H1 (cell line): ENCODE measurements at regions not wholly inside any gene's neighbourhood (a gene's known extent, or its start where the extent isn't known, plus 50 kb on each side); places are given as distances from the start of the nearest gene placed in this dataset.

Experiments used
- CTCF ChIA-PET: fragments of 300-600 bp; sonication (Branson Sonifier 250); formaldehyde crosslinking; loops from one replicate; lab custom pipeline; 2021; ENCODE audit not compliant: partially characterized antibody; lab: Charles Lee
- POLR2A ChIA-PET: fragments of 300-600 bp; sonication (Branson Sonifier 250); formaldehyde crosslinking; loops from one replicate; lab custom pipeline; 2021; ENCODE audit warnings: inconsistent platforms; ENCODE audit not compliant: partially characterized antibody; lab: Charles Lee
- DNase-seq, 2 experiments: peaks; one replicate each; pipeline versions ENCODE4 v3.0.0 to v3.0.0-alpha.2; 2010 to 2022; ENCODE audit warnings: low spot score in 2 of 2, low read depth in 1 of 2, mixed read lengths in 1 of 2
- FAIRE-seq: peaks from 2 replicates; lab custom pipeline; 2011; peaks lifted over from hg19 to GRCh38; lab: Jason Lieb, UNC
- H2AFZ ChIP-seq: 2 replicates; pipeline ENCODE4 v1.8.1; 2012; ENCODE audit warnings: low read length, inconsistent platforms
- H2AK5ac ChIP-seq: 2 replicates; pipeline ENCODE4 v1.6.1; 2013; ENCODE audit warnings: low read depth, low read length
- H2BK120ac ChIP-seq: replicated peaks from 2 replicates; pipeline ENCODE3; 2013; ENCODE audit warnings: low read depth, low read length, inconsistent platforms
- H2BK12ac ChIP-seq: 2 replicates; pipeline ENCODE4 v1.6.1; 2013; ENCODE audit warnings: low read depth, low read length
- H2BK15ac ChIP-seq: 2 replicates; pipeline ENCODE4 v1.6.1; 2013; ENCODE audit warnings: low read length
- H2BK20ac ChIP-seq: 2 replicates; pipeline ENCODE4 v1.6.1; 2013; ENCODE audit warnings: low read length
- H2BK5ac ChIP-seq: 2 replicates; pipeline ENCODE4 v1.6.1; 2013; ENCODE audit warnings: low read depth, low read length
- H3K14ac ChIP-seq: 2 replicates; pipeline ENCODE4 v1.6.1; 2013; ENCODE audit warnings: inconsistent platforms; ENCODE audit not compliant: insufficient read length
- H3K18ac ChIP-seq: 2 replicates; pipeline ENCODE4 v1.6.1; 2013; ENCODE audit warnings: low read length; ENCODE audit errors: extremely low read depth
- H3K23ac ChIP-seq: 2 replicates; pipeline ENCODE4 v1.6.1; 2013; ENCODE audit warnings: inconsistent platforms; ENCODE audit not compliant: insufficient read length
- H3K23me2 ChIP-seq: 2 replicates; pipeline ENCODE4 v1.6.1; 2013; ENCODE audit warnings: low read depth, low read length
- H3K27ac ChIP-seq: 2 replicates; pipeline ENCODE4 v1.6.1; 2011; ENCODE audit warnings: low read depth, low read length, inconsistent platforms
- H3K27me3 ChIP-seq, 4 experiments: replicated peaks in 1 of 4; 1 replicate in 1 of 4; 2 replicates in 3 of 4; pipeline versions ENCODE4 v1.6.1 to v1.8.1; 2011 to 2013; ENCODE audit warnings: low read length in 3 of 4, mild to moderate bottlenecking in 3 of 4, inconsistent platforms in 2 of 4, mixed read lengths in 2 of 4, moderate library complexity in 1 of 4; ENCODE audit not compliant: control insufficient read depth in 3 of 4, insufficient read depth in 3 of 4; ENCODE audit errors: extremely low read depth in 1 of 4
- H3K36me3 ChIP-seq, 4 experiments: 2 replicates each; pipeline versions ENCODE4 v1.6.1 to v1.8.1; 2011 to 2013; ENCODE audit warnings: mild to moderate bottlenecking in 4 of 4, low read length in 3 of 4, moderate library complexity in 2 of 4, control low read depth in 1 of 4, inconsistent platforms in 1 of 4; ENCODE audit not compliant: insufficient read depth in 4 of 4, control insufficient read depth in 2 of 4
- H3K4ac ChIP-seq: replicated peaks from 2 replicates; pipeline ENCODE3; 2013; ENCODE audit warnings: low read length, low read depth, mixed read lengths, inconsistent platforms; ENCODE audit not compliant: insufficient read length
- H3K4me1 ChIP-seq, 4 experiments: replicated peaks in 1 of 4; 1 replicate in 1 of 4; 2 replicates in 3 of 4; pipeline versions ENCODE4 v1.6.1 to v1.8.1; 2011 to 2013; ENCODE audit warnings: low read length in 3 of 4, inconsistent platforms in 2 of 4, mixed read lengths in 1 of 4; ENCODE audit not compliant: insufficient read depth in 4 of 4, control insufficient read depth in 3 of 4
- H3K4me2 ChIP-seq, 2 experiments: 2 replicates each; pipeline versions ENCODE4 v1.6.1 to v1.8.1; 2011 to 2013; ENCODE audit warnings: low read depth in 2 of 2, low read length in 2 of 2, control low read depth in 1 of 2, inconsistent platforms in 1 of 2, mild to moderate bottlenecking in 1 of 2; ENCODE audit not compliant: insufficient read depth in 1 of 2
- H3K4me3 ChIP-seq, 4 experiments: fragments of 200-600, 300-600 bp in 1 of 4; sonication (generic), shearing (Covaris generic), sonication (Bioruptor Twin) in 1 of 4; 2 replicates each; pipeline versions ENCODE4 v1.5.1 to v1.8.1; 2011 to 2016; ENCODE audit warnings: low read length in 4 of 4, low read depth in 3 of 4, control low read depth in 2 of 4, inconsistent platforms in 2 of 4, mild to moderate bottlenecking in 2 of 4, mixed read lengths in 1 of 4, moderate library complexity in 1 of 4; ENCODE audit not compliant: insufficient read depth in 2 of 4; ENCODE audit errors: extremely low read depth in 1 of 4
- H3K56ac ChIP-seq: replicated peaks from 2 replicates; pipeline ENCODE3; 2013; ENCODE audit warnings: low read depth, mild to moderate bottlenecking, mixed read lengths, low read length, inconsistent platforms; ENCODE audit not compliant: insufficient read length
- H3K79me1 ChIP-seq: 2 replicates; pipeline ENCODE4 v1.6.1; 2013; ENCODE audit warnings: low read depth, low read length, control low read depth
- H3K79me2 ChIP-seq, 2 experiments: 2 replicates each; pipeline versions ENCODE4 v1.6.1 to v1.8.1; 2012 to 2013; ENCODE audit warnings: low read length in 2 of 2, mild to moderate bottlenecking in 2 of 2, inconsistent platforms in 1 of 2; ENCODE audit not compliant: insufficient read depth in 2 of 2, control insufficient read depth in 1 of 2
- H3K9ac ChIP-seq, 4 experiments: replicated peaks in 1 of 4; 1 replicate in 1 of 4; 2 replicates in 3 of 4; pipeline versions ENCODE4 v1.6.1 to v1.8.1; 2011 to 2013; ENCODE audit warnings: low read depth in 3 of 4, low read length in 3 of 4, control low read depth in 2 of 4, mild to moderate bottlenecking in 2 of 4, moderate library complexity in 2 of 4, inconsistent platforms in 1 of 4; ENCODE audit errors: extremely low read depth in 1 of 4
- H3K9me3 ChIP-seq, 2 experiments: 2 replicates each; pipeline versions ENCODE4 v1.6.1 to v1.8.1; 2012 to 2013; ENCODE audit warnings: mild to moderate bottlenecking in 2 of 2, moderate library complexity in 2 of 2, control low read depth in 1 of 2, inconsistent platforms in 1 of 2, low read depth in 1 of 2, low read length in 1 of 2, mixed read lengths in 1 of 2; ENCODE audit not compliant: insufficient read depth in 2 of 2
- H4K20me1 ChIP-seq, 2 experiments: replicated peaks in 1 of 2; 2 replicates each; pipeline versions ENCODE3 to v1.8.1; 2011 to 2013; ENCODE audit warnings: inconsistent platforms in 2 of 2, low read length in 2 of 2, mild to moderate bottlenecking in 1 of 2; ENCODE audit not compliant: insufficient read depth in 2 of 2, control insufficient read depth in 1 of 2
- H4K5ac ChIP-seq: 2 replicates; pipeline ENCODE4 v1.6.1; 2013; ENCODE audit warnings: low read length, low read depth, mixed read lengths, inconsistent platforms; ENCODE audit not compliant: insufficient read length
- H4K8ac ChIP-seq: 2 replicates; pipeline ENCODE4 v1.8.0; 2013; ENCODE audit warnings: mild to moderate bottlenecking, moderate library complexity, low read length, inconsistent platforms; ENCODE audit not compliant: insufficient read depth; ENCODE audit errors: extremely low read depth
- H4K91ac ChIP-seq: replicated peaks from 2 replicates; pipeline ENCODE3; 2013; ENCODE audit warnings: low read length, mixed read lengths, inconsistent platforms; ENCODE audit not compliant: insufficient read length
- BRCA1 ChIP-seq: IDR thresholded peaks from 2 replicates; pipeline ENCODE4 v1.6.1; 2012; ENCODE audit warnings: low read depth, low read length, improper control_type of control experiment
- CHD1 ChIP-seq: IDR thresholded peaks from 2 replicates; pipeline ENCODE4 v1.6.1; 2012; ENCODE audit warnings: low read depth, low read length, improper control_type of control experiment
- CHD2 ChIP-seq: IDR thresholded peaks from 2 replicates; pipeline ENCODE4 v1.6.1; 2012; ENCODE audit warnings: low read length, improper control_type of control experiment
- CTBP2 ChIP-seq: IDR thresholded peaks from 2 replicates; pipeline ENCODE4 v1.7.0; 2011; ENCODE audit warnings: borderline replicate concordance, mild to moderate bottlenecking, moderate library complexity, mixed read lengths, low read length; ENCODE audit not compliant: insufficient read depth, insufficient read length
- EGR1 ChIP-seq: IDR thresholded peaks from 2 replicates; pipeline ENCODE4 v1.6.1; 2011; ENCODE audit warnings: low read depth, low read length, borderline replicate concordance
- GABPA ChIP-seq: IDR thresholded peaks from 2 replicates; pipeline ENCODE4 v1.6.1; 2011; ENCODE audit warnings: mild to moderate bottlenecking, low read length, moderate library complexity, borderline replicate concordance; ENCODE audit not compliant: insufficient read depth
- HDAC2 ChIP-seq, 2 experiments: fragments of 300-600 bp in 1 of 2; sonication (generic) in 1 of 2; IDR thresholded peaks; 2 replicates each; pipeline ENCODE4 v1.6.1; 2011 to 2012; ENCODE audit warnings: low read depth in 2 of 2, low read length in 2 of 2, mild to moderate bottlenecking in 2 of 2, moderate library complexity in 2 of 2, borderline replicate concordance in 1 of 2, inconsistent platforms in 1 of 2
- SAP30 ChIP-seq: fragments of 300-600 bp; sonication (generic); IDR thresholded peaks from 2 replicates; pipeline ENCODE4 v1.7.1; 2012; ENCODE audit warnings: low read length, moderate library complexity, mild to moderate bottlenecking, inconsistent platforms; ENCODE audit not compliant: insufficient read depth, insufficient replicate concordance
- SIN3A ChIP-seq, 2 experiments: IDR thresholded peaks in 1 of 2; conservative IDR thresholded peaks in 1 of 2; 2 replicates each; pipeline ENCODE4 v1.6.1; 2011 to 2012; ENCODE audit warnings: low read length in 2 of 2, improper control_type of control experiment in 1 of 2, low read depth in 1 of 2, mild to moderate bottlenecking in 1 of 2
- SP4 ChIP-seq: IDR thresholded peaks from 2 replicates; pipeline ENCODE4 v1.6.1; 2012; ENCODE audit warnings: low read length, inconsistent platforms
- TEAD4 ChIP-seq: IDR thresholded peaks from 2 replicates; pipeline ENCODE4 v1.6.1; 2012; ENCODE audit warnings: low read depth, low read length, inconsistent platforms, mixed read lengths
- YY1 ChIP-seq: IDR thresholded peaks from 2 replicates; pipeline ENCODE4 v1.6.1; 2011; ENCODE audit warnings: low read depth, mild to moderate bottlenecking, low read length
- ZNF274 ChIP-seq: IDR thresholded peaks from 2 replicates; pipeline ENCODE4 v1.7.0; 2012; ENCODE audit warnings: low read length, borderline replicate concordance; ENCODE audit errors: extremely low read depth
- WGBS, 2 experiments: shearing (Covaris generic) in 1 of 2; methylation state at CpG; one replicate each; pipeline versions ENCODE4 v1.1.6 to v1.1.7; 2013 to 2015; ENCODE audit warnings: low lambda C conversion rate in 2 of 2, mixed read lengths in 2 of 2, inconsistent platforms in 1 of 2, low coverage in 1 of 2, missing lambda C conversion rate in 1 of 2; ENCODE audit not compliant: insufficient replicate concordance in 2 of 2, insufficient coverage in 1 of 2, insufficient read length in 1 of 2; ENCODE audit errors: extremely low coverage in 1 of 2, missing lambda C conversion rate in 1 of 2; 5-methylcytosine and 5-hydroxymethylcytosine counted together
- TF ChIP-seq, protein P1 (sequence below): IDR thresholded peaks from 2 replicates; pipeline ENCODE4 v1.6.1; 2011; ENCODE audit warnings: low read depth, mild to moderate bottlenecking, low read length; ENCODE audit not compliant: insufficient read depth

DNA sequence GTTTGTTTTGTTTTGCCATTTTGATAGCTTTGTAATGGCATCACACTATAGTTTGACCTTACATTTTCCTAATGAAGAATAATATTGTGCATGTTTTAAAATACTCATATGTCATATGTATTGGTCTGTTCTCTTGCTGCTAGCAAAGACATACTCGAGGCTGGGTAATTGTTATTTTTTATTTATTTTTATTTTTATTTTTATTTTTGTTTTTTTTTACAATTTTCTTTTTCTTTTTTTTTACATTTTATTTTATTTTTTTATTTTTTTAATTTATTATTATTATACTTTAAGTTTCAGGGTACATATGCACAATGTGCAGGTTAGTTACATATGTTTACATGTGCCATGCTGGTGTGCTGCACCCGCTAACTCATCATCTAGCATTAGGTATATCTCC lies 104.6 kb upstream of the GRID2 start:
- no peak overlapping the region for H3K27ac ChIP-seq
- no peak overlapping the region for H3K23ac ChIP-seq
- no peak overlapping the region for H2BK20ac ChIP-seq
- no peak overlapping the region for H2BK120ac ChIP-seq
- H4K91ac ChIP-seq: no peak overlapping the region
- no peaks in the 10 kb centered on the region for H3K23me2 ChIP-seq
- H2BK12ac ChIP-seq: no peak overlapping the region
- no peaks in the 10 kb centered on the region for H3K79me2 ChIP-seq
- FAIRE-seq (no peak), DNase-seq (no peak)
- H4K5ac ChIP-seq: no peak overlapping the region
- no peak overlapping the region for H3K4ac ChIP-seq
- no peaks in the 10 kb centered on the region for H3K79me1 ChIP-seq
- no peak overlapping the region for H3K9ac ChIP-seq
- H3K56ac ChIP-seq: no peak overlapping the region
- no peak overlapping the region for H3K4me3 ChIP-seq
- no peaks in the 10 kb centered on the region for H3K4me1 ChIP-seq
- no peak overlapping the region for H2BK5ac ChIP-seq
- no peak overlapping the region for H4K8ac ChIP-seq
- CTCF ChIA-PET: interaction anchor here (0.7 kb wide), 1 partner anchor 35 kb away, joined by 5 read pairs; no protein-coding TSS in a partner anchor
- H2AFZ ChIP-seq: no peak overlapping the region
- H2BK15ac ChIP-seq: no peak overlapping the region
- no peaks in the 10 kb centered on the region for H4K20me1 ChIP-seq
- no peak overlapping the region for H2AK5ac ChIP-seq
- H3K14ac ChIP-seq: no peak overlapping the region
- H3K4me2 ChIP-seq: no peak overlapping the region
- no peak overlapping the region for H3K18ac ChIP-seq
- H3K9me3 ChIP-seq: no peaks in the 10 kb centered on the region
- H3K27me3 ChIP-seq: no peaks in the 10 kb centered on the region
- WGBS, 2 experiments: 79% methylated on average over 1 of the region's 2 CpGs; no CpG with 5 or more reads in 1 of the 2 experiments
- POLR2A ChIA-PET: no interaction called here
- no peaks in the 10 kb centered on the region for H3K36me3 ChIP-seq
- no peak for TF ChIP-seq GABPA
- no peak for TF ChIP-seq TEAD4
- no peak for TF ChIP-seq CHD2
- no peak for TF ChIP-seq YY1
- no peak for TF ChIP-seq EGR1
- no peak for TF ChIP-seq SAP30
- TF ChIP-seq BRCA1: no peak
- TF ChIP-seq SIN3A (conservative IDR thresholded peaks at IDR 0.05 in 1 of 2, IDR thresholded peaks at IDR 0.05 in 1 of 2; ENCODE audit: low read depth in 1 of 2, low read length in 2 of 2): no peak
- TF ChIP-seq SP4: no peak
- TF ChIP-seq ZNF274: no peak
- TF ChIP-seq, protein P1, sequence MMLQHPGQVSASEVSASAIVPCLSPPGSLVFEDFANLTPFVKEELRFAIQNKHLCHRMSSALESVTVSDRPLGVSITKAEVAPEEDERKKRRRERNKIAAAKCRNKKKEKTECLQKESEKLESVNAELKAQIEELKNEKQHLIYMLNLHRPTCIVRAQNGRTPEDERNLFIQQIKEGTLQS: no peak
- TF ChIP-seq CTBP2: no peak
- TF ChIP-seq HDAC2 (IDR thresholded peaks at IDR 0.05; ENCODE audit: borderline replicate concordance in 1 of 2, low read depth in 2 of 2, low read length in 2 of 2): no peak
- TF ChIP-seq CHD1: no peak
